HCT116 (cell line): ENCODE measurements at regions not wholly inside any gene's neighbourhood (a gene's known extent, or its start where the extent isn't known, plus 50 kb on each side); places are given as distances from the start of the nearest gene placed in this dataset.

ENCODE experiments used
- ATAC-seq: fragments of 200-7000 bp; cut with Tn5 transposase; 2 replicates; pipeline ENCODE4 v1.9.1; 2020; ENCODE audit warnings: mild to moderate bottlenecking, moderate library complexity
- BruUV-seq: library from RNA; stranded (reverse); fragments of 400-500 nt; replicated peaks from 2 replicates; lab custom pipeline; 2021; lab: Mats Ljungman, UMichigan
- CTCF ChIA-PET: fragments of 300-600 bp; sonication (Branson Sonifier 250); formaldehyde crosslinking; loops from one replicate; lab custom pipeline; 2021; ENCODE audit warnings: antibody characterized with exemption; lab: Charles Lee
- POLR2A ChIA-PET: fragments of 300-600, 350-600 bp; sonication (Branson Sonifier 250); formaldehyde crosslinking; loops from one replicate; lab custom pipeline; 2021; ENCODE audit warnings: antibody characterized with exemption; lab: Charles Lee
- RAD21 ChIA-PET, 2 experiments: fragments of 300-600 bp; sonication (Branson Sonifier 250); formaldehyde crosslinking; loops; one replicate each; lab custom pipeline; 2023; ENCODE audit warnings: low total read pairs in 2 of 2; ENCODE audit not compliant: uncharacterized antibody in 2 of 2, unreplicated experiment in 2 of 2, low non-redundant PET in 1 of 2; lab: Charles Lee
- DNase-seq: peaks from one replicate; pipeline ENCODE4 v3.0.0-alpha.2; 2010; ENCODE audit warnings: low read depth, low spot score
- H2AFZ ChIP-seq: fragments of 200-600 bp; shearing (Covaris generic), sonication (generic); 2 replicates; pipeline ENCODE4 v1.6.1; 2017; ENCODE audit warnings: low read depth, mixed run types, mixed read lengths, antibody characterized with exemption, low read length; ENCODE audit not compliant: poor library complexity, severe bottlenecking
- H3K27ac ChIP-seq: 2 replicates; pipeline ENCODE4 v1.5.1; 2012; ENCODE audit warnings: low read depth, low read length
- H3K27me3 ChIP-seq: fragments of 200-600 bp; sonication (generic); 2 replicates; pipeline ENCODE4 v1.6.1; 2016; ENCODE audit warnings: mixed run types, low read length, mixed read lengths; ENCODE audit not compliant: insufficient read depth
- H3K36me3 ChIP-seq, 2 experiments: fragments of 200-500 bp in 1 of 2; fragments of 200-600 bp in 1 of 2; sonication (Bioruptor generic) in 1 of 2; sonication (generic) in 1 of 2; 2 replicates each; pipeline versions ENCODE4 v1.5.1 to v1.6.1; 2014 to 2016; ENCODE audit warnings: low read length in 2 of 2, inconsistent platforms in 1 of 2, mixed read lengths in 1 of 2, mixed run types in 1 of 2; ENCODE audit not compliant: insufficient read depth in 2 of 2, control insufficient read depth in 1 of 2
- H3K4me1 ChIP-seq, 2 experiments: fragments of 200-600 bp in 1 of 2; sonication (generic) in 1 of 2; 2 replicates each; pipeline versions ENCODE4 v1.5.1 to v1.6.1; 2012 to 2017; ENCODE audit warnings: low read length in 2 of 2, inconsistent platforms in 1 of 2, mild to moderate bottlenecking in 1 of 2, mixed read lengths in 1 of 2, mixed run types in 1 of 2, moderate library complexity in 1 of 2; ENCODE audit not compliant: insufficient read depth in 2 of 2, control insufficient read depth in 1 of 2
- H3K4me2 ChIP-seq: fragments of 200-600 bp; sonication (generic); 2 replicates; pipeline ENCODE4 v1.6.1; 2017; ENCODE audit warnings: mixed run types, low read length, mixed read lengths
- H3K4me3 ChIP-seq, 2 experiments: fragments of 200-600 bp in 1 of 2; sonication (generic) in 1 of 2; replicated peaks in 1 of 2; 2 replicates each; pipeline ENCODE4 v1.5.1; 2011 to 2016; ENCODE audit warnings: low read length in 2 of 2, control low read depth in 1 of 2, low read depth in 1 of 2, mild to moderate bottlenecking in 1 of 2, mixed read lengths in 1 of 2, mixed run types in 1 of 2
- H3K79me2 ChIP-seq: fragments of 200-600 bp; sonication (generic); 2 replicates; pipeline ENCODE4 v1.6.1; 2017; ENCODE audit warnings: mild to moderate bottlenecking, mixed run types, low read length, moderate library complexity, mixed read lengths; ENCODE audit not compliant: insufficient read depth
- H3K9ac ChIP-seq: fragments of 200-600 bp; sonication (generic); 2 replicates; pipeline ENCODE4 v1.6.1; 2016; ENCODE audit warnings: low read length, mixed read lengths
- H3K9me2 ChIP-seq: fragments of 200-600 bp; sonication (generic), shearing (Covaris generic); 2 replicates; pipeline ENCODE4 v1.6.1; 2017; ENCODE audit warnings: mixed run types, mild to moderate bottlenecking, moderate library complexity; ENCODE audit not compliant: insufficient read depth
- H3K9me3 ChIP-seq, 2 experiments: fragments of 200-500 bp in 1 of 2; fragments of 200-600 bp in 1 of 2; sonication (Bioruptor generic) in 1 of 2; sonication (generic) in 1 of 2; 2 replicates each; pipeline ENCODE4 v1.6.1; 2014 to 2017; ENCODE audit warnings: low read length in 2 of 2, mixed read lengths in 2 of 2, inconsistent platforms in 1 of 2, low read depth in 1 of 2, mild to moderate bottlenecking in 1 of 2, mixed run types in 1 of 2, moderate library complexity in 1 of 2; ENCODE audit not compliant: control insufficient read depth in 1 of 2, insufficient read depth in 1 of 2
- H4K20me1 ChIP-seq: fragments of 200-600 bp; sonication (generic), shearing (Covaris generic); 2 replicates; pipeline ENCODE4 v1.6.1; 2017; ENCODE audit warnings: mixed run types, mild to moderate bottlenecking, moderate library complexity; ENCODE audit not compliant: insufficient read depth
- ATF3 ChIP-seq: IDR thresholded peaks from 2 replicates; pipeline ENCODE4 v1.6.1; 2012
- CEBPB ChIP-seq: IDR thresholded peaks from 2 replicates; pipeline ENCODE4 v1.6.1; 2012; ENCODE audit warnings: low read depth
- EGR1 ChIP-seq: IDR thresholded peaks from 2 replicates; pipeline ENCODE4 v1.6.1; 2012; ENCODE audit warnings: low read depth
- ELF1 ChIP-seq: IDR thresholded peaks from 2 replicates; pipeline ENCODE4 v1.6.1; 2012; ENCODE audit warnings: low read depth, borderline replicate concordance
- EZH2 ChIP-seq: fragments of 200-600 bp; sonication (generic); IDR thresholded peaks from 2 replicates; pipeline ENCODE4 v1.6.1; 2017; ENCODE audit warnings: antibody characterized with exemption, mixed run types
- FOSL1 ChIP-seq: IDR thresholded peaks from 2 replicates; pipeline ENCODE4 v1.6.1; 2012; ENCODE audit warnings: low read depth
- JUND ChIP-seq: IDR thresholded peaks from 2 replicates; pipeline ENCODE4 v1.6.1; 2012
- POLR2A ChIP-seq: IDR thresholded peaks from 2 replicates; pipeline ENCODE4 v1.7.0; 2011; ENCODE audit warnings: borderline replicate concordance; ENCODE audit not compliant: insufficient read depth, insufficient read length; ENCODE audit errors: extremely low read depth
- POLR2AphosphoS5 ChIP-seq: IDR thresholded peaks from 2 replicates; pipeline ENCODE4 v1.6.1; 2011; ENCODE audit warnings: mild to moderate bottlenecking, low read depth, low read length, moderate library complexity
- RAD21 ChIP-seq: IDR thresholded peaks from 2 replicates; pipeline ENCODE4 v1.6.1; 2012; ENCODE audit warnings: low read depth, mild to moderate bottlenecking
- SP1 ChIP-seq: IDR thresholded peaks from 2 replicates; pipeline ENCODE4 v1.6.1; 2012; ENCODE audit warnings: low read depth
- SRF ChIP-seq: IDR thresholded peaks from 2 replicates; pipeline ENCODE4 v1.6.1; 2012; ENCODE audit warnings: low read depth
- TCF7L2 ChIP-seq: IDR thresholded peaks from 2 replicates; pipeline ENCODE4 v1.7.0; 2011; ENCODE audit warnings: borderline replicate concordance, inconsistent platforms; ENCODE audit not compliant: insufficient read depth, insufficient read length; ENCODE audit errors: extremely low read depth
- YY1 ChIP-seq: IDR thresholded peaks from 2 replicates; pipeline ENCODE4 v1.6.1; 2011; ENCODE audit warnings: low read length, low read depth, moderate library complexity, mild to moderate bottlenecking; ENCODE audit not compliant: insufficient replicate concordance; ENCODE audit errors: extremely low read depth
- ZBTB33 ChIP-seq: IDR thresholded peaks from 2 replicates; pipeline ENCODE4 v1.6.1; 2011; ENCODE audit warnings: mild to moderate bottlenecking, low read length, moderate library complexity; ENCODE audit not compliant: insufficient replicate concordance; ENCODE audit errors: extremely low read depth
- ZFX ChIP-seq: fragments of 450-650 bp; IDR thresholded peaks from 2 replicates; pipeline ENCODE4 v1.6.1; 2017
- intact Hi-C: fragments of 100-400 bp; cut with micrococcal nuclease; formaldehyde crosslinking; loops from 2 replicates; pipeline ENCODE4 v1.10.0; 2022
- TF ChIP-seq, protein P1 (sequence below): IDR thresholded peaks from 2 replicates; pipeline ENCODE4 v1.6.1; 2012
- TF ChIP-seq, protein P2 (sequence below): IDR thresholded peaks from 2 replicates; pipeline ENCODE4 v1.6.1; 2012; ENCODE audit warnings: low read depth
- TF ChIP-seq, protein P3 (sequence below), 3 experiments: fragments of 200-600 bp in 1 of 3; sonication (generic) in 1 of 3; IDR thresholded peaks in 2 of 3; conservative IDR thresholded peaks in 1 of 3; 2 replicates each; pipeline ENCODE4 v1.5.1; 2012 to 2017; ENCODE audit warnings: low read depth in 2 of 3, low read length in 2 of 3, antibody characterized with exemption in 1 of 3, borderline replicate concordance in 1 of 3, control low read depth in 1 of 3, mild to moderate bottlenecking in 1 of 3, mixed read lengths in 1 of 3, mixed run types in 1 of 3, moderate library complexity in 1 of 3; ENCODE audit not compliant: insufficient read depth in 1 of 3

DNA sequence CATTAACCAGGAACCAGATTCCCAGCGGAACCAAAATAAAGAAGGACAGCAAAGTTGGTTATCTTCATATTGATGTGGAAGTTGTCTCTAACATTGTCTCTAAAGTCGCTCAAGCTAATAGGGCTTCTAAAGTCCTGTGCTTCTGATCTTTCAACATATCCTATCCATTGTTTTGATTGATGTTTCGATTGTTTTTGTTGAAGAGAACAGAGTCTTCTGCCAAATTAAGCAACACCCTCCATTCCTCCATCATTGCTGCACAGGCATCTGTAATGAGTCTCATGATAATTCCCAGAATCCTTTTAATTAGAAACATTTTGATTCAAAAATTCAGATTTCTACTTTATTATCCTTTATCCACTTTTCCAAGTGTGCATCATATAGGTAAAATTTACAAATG lies 71.6 kb upstream of the AVPR1A start:
- TF ChIP-seq ELF1 = no peak
- TF ChIP-seq, protein P1, sequence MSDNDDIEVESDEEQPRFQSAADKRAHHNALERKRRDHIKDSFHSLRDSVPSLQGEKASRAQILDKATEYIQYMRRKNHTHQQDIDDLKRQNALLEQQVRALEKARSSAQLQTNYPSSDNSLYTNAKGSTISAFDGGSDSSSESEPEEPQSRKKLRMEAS = no peak
- no peak for TF ChIP-seq SP1
- TF ChIP-seq SRF = no peak
- TF ChIP-seq POLR2A = no peak
- TF ChIP-seq YY1 = no peak
- no peak for TF ChIP-seq JUND
- TF ChIP-seq CEBPB = no peak
- TF ChIP-seq, protein P2, sequence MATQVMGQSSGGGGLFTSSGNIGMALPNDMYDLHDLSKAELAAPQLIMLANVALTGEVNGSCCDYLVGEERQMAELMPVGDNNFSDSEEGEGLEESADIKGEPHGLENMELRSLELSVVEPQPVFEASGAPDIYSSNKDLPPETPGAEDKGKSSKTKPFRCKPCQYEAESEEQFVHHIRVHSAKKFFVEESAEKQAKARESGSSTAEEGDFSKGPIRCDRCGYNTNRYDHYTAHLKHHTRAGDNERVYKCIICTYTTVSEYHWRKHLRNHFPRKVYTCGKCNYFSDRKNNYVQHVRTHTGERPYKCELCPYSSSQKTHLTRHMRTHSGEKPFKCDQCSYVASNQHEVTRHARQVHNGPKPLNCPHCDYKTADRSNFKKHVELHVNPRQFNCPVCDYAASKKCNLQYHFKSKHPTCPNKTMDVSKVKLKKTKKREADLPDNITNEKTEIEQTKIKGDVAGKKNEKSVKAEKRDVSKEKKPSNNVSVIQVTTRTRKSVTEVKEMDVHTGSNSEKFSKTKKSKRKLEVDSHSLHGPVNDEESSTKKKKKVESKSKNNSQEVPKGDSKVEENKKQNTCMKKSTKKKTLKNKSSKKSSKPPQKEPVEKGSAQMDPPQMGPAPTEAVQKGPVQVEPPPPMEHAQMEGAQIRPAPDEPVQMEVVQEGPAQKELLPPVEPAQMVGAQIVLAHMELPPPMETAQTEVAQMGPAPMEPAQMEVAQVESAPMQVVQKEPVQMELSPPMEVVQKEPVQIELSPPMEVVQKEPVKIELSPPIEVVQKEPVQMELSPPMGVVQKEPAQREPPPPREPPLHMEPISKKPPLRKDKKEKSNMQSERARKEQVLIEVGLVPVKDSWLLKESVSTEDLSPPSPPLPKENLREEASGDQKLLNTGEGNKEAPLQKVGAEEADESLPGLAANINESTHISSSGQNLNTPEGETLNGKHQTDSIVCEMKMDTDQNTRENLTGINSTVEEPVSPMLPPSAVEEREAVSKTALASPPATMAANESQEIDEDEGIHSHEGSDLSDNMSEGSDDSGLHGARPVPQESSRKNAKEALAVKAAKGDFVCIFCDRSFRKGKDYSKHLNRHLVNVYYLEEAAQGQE = no peak
- TF ChIP-seq EZH2 = no peak
- TF ChIP-seq ZBTB33 = no peak
- TF ChIP-seq POLR2AphosphoS5 = no peak
- TF ChIP-seq FOSL1 = no peak
- TF ChIP-seq EGR1 = no peak
- TF ChIP-seq ZFX = no peak
- TF ChIP-seq TCF7L2 = no peak
- TF ChIP-seq RAD21 = no peak
- no peak for TF ChIP-seq ATF3
- TF ChIP-seq, protein P3, sequence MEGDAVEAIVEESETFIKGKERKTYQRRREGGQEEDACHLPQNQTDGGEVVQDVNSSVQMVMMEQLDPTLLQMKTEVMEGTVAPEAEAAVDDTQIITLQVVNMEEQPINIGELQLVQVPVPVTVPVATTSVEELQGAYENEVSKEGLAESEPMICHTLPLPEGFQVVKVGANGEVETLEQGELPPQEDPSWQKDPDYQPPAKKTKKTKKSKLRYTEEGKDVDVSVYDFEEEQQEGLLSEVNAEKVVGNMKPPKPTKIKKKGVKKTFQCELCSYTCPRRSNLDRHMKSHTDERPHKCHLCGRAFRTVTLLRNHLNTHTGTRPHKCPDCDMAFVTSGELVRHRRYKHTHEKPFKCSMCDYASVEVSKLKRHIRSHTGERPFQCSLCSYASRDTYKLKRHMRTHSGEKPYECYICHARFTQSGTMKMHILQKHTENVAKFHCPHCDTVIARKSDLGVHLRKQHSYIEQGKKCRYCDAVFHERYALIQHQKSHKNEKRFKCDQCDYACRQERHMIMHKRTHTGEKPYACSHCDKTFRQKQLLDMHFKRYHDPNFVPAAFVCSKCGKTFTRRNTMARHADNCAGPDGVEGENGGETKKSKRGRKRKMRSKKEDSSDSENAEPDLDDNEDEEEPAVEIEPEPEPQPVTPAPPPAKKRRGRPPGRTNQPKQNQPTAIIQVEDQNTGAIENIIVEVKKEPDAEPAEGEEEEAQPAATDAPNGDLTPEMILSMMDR (IDR thresholded peaks at IDR 0.05 in 2 of 3, conservative IDR thresholded peaks at IDR 0.05 in 1 of 3; ENCODE audit: borderline replicate concordance in 1 of 3, insufficient read depth in 1 of 3, low read depth in 2 of 3, low read length in 2 of 3) = no peak
- ChIA-PET CTCF (no interaction called here), POLR2A (no interaction called here), RAD21 (no interaction called here)
- intact Hi-C loops = no loop called here
- DNase-seq (no peak), ATAC-seq (no peak)
- Histone ChIP-seq H3K4me2 (no peak overlapping the region), H3K9ac (no peak overlapping the region), H3K4me3 (no peak overlapping the region), H3K27me3 (no peaks in the 10 kb centered on the region), H3K27ac (no peak overlapping the region), H2AFZ (no peak overlapping the region), H3K36me3 (no peaks in the 10 kb centered on the region), H3K4me1 (no peaks in the 10 kb centered on the region), H3K9me3 (no peaks in the 10 kb centered on the region), H3K9me2 (no peaks in the 10 kb centered on the region), H3K79me2 (no peaks in the 10 kb centered on the region), H4K20me1 (no peaks in the 10 kb centered on the region)
- no TSS peak for BruUV-seq
